ENCODE measurements at regions not wholly inside any gene's neighbourhood (a gene's known extent, or its start where the extent isn't known, plus 50 kb on each side); places are given as distances from the start of the nearest gene placed in this dataset.
"Not testable (repeated sequence)": the region's sequence is repeated elsewhere in the genome, so short reads cannot be mapped to it uniquely, and the experiment has no call there.

- DNase-seq = no peak
Observed at GRCh38 chr6:84579404-84579803, 185.0 kb downstream of the TBX18 start.

GRCh38 chr6:84576029-84576428 is 188.4 kb downstream of the TBX18 start:
- no peak for DNase-seq

GRCh38 chr6:84575264-84575663 is 189.1 kb downstream of the TBX18 start:
- DNase-seq = no peak

DNA sequence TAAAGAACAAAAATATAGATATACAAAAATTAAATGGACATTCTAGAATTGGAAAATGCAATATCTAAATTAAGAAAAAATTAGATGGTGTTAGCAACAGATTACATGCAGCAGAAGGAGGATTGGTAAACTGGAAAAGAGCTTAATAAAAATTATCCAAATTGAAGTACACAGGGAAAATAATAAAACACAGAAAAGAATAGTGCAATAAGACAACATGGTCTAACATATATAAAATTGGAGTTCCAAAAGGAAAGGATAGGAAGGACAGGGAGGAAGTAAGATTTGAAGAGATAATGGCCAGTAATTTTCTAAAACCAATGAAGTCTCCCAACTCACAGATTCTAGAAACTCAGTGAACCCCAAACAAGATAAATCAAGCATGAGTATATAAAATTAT is 194.5 kb downstream of the TBX18 start:
- no peak for DNase-seq

- DNase-seq = no peak
Observed at GRCh38 chr6:84568971-84569370, 195.4 kb downstream of the TBX18 start.

- not testable (repeated sequence) for DNase-seq
Observed at GRCh38 chr6:84565718-84566117, 198.7 kb downstream of the TBX18 start.

GRCh38 chr6:84560436-84561390 is 203.7 kb downstream of the TBX18 start:
- DNase-seq = no peak

- no peak for DNase-seq
Observed at GRCh38 chr6:84556541-84557335, 207.7 kb downstream of the TBX18 start.

DNA sequence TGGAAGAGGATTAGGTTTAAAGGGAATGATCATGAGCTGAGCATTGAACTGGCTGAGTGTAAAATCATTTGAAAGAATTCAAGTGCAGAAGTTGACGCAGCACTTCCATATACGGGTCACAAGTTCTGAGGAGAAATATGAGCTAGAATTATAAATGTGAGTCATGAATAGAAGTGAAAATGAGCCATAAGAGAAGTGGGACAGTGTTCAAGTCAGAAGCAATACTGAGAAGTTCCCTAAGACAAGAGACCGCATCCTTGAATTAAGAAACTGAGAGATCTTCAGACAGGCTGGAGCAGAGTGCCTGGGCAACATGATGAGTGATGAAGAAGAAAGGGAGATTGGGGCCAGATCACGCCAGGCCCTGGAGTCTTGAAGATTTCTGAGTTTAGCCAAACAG is 209.7 kb downstream of the TBX18 start:
- DNase-seq = no peak

- DNase-seq = no peak
Observed at GRCh38 chr6:84554074-84554473, 210.3 kb downstream of the TBX18 start.

DNA sequence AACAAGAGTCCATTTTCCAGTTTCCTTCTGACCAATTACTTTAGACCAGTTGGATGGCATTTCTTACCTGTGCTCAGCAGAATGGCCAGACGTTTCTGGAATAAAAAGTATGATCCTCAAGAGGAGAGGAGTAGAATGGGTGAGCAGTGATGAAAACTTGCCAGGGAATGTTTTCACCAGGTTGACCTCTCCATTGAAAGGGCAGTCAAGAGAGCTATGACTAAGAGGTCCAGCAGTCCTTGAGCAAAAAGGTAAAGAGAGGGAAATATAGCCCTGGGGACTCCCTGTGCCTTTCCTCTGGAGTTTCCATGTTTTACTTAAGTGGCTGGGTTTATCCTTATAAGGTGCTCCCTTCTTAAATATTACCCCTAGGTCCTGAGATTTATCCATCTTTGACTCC is 210.9 kb downstream of the TBX18 start:
- no peak for DNase-seq

- no peak for DNase-seq
Observed at GRCh38 chr6:84551797-84552196, 212.6 kb downstream of the TBX18 start.

GRCh38 chr6:84549917-84550316 is 214.5 kb downstream of the TBX18 start:
- DNase-seq = no peak

DNA sequence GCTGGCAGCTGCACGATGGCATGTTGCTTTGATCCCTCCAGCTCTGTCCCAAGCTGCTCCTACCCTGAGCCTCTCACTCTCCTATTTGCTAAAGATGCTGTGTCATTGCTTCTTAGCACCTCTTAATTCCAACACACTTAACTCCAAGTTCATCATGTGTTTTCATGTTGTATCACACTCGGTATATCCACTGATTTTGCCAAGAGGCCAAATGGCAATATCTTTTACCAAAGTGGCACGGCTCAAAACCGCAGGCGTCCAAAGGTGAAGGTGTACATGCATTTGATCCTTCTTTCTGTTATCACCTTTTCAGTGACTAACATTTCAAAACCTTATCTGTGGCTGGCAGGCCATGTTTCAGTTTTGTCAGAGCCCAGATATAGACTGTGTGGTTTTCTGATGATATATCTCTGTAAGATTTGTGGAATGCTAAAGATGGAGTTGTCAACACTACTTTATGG is 217.0 kb downstream of the TBX18 start:
- DNase-seq = no peak

DNA sequence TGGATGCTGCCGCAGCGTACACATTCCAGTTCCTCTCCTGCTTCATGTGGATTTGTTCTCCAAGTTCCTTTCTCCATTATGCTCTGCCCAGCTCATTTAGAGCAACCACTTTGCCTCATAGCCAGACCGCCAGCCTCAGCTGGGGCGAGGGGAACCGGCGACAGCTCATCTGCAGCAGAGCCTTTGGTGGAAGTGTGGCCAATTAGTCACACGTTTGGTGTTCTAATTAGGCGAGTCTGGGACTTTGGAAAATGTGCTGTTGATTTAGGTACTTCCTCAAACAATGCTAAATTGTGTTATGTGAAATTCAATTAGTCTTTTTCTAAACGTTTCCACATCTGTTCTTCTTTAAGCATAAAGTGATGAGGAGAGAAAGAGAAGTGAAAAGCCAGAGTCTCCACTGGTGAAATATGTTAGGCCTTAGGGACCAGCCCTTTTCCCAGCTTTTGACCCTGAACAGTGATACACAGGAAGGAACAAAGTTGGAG is 217.9 kb downstream of the TBX18 start:
- DNase-seq = no peak

- no peak for DNase-seq
Observed at GRCh38 chr6:84539122-84539856, 225.1 kb downstream of the TBX18 start.

DNA sequence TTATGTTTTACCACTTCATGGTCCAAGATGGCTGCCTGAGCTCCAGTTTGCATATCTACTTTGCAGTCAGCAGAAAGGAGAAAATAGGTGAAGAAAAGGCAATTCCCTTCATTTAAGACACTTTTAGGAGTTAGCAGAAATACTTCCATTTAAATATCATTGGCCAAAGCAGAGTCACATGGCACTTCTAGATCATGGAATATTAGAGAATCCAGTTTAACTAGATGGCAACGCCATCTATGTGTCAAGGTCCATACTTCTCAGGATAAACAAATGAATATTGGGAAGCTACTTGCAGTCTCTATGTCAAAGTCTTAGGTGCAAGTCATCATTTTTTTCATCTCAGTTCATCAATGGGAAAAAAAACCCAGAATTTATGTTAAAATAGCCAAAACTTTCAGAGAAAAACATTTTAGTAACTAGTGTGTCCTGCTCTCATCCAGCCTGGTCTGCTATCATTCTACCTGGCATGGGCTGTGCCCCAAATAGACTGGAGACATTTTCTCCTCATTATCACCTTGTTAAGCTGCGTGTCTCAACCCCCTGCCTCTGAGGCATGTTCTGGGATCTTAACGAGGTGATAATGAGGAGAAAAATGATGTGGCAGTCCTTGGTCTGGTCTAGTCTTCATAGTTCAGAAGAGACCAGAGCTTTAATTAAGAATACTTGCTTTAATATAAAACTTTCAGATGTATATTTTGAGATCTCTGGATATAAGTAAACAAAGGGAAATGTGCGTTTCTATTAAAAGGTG is 227.3 kb downstream of the TBX18 start:
- no peak for DNase-seq

- no peak for DNase-seq
Observed at GRCh38 chr6:84528201-84528600, 236.2 kb downstream of the TBX18 start.

GRCh38 chr6:84526631-84527030 is 237.8 kb downstream of the TBX18 start:
- DNase-seq = no peak

- DNase-seq = no peak
Observed at GRCh38 chr6:84525907-84526306, 238.5 kb downstream of the TBX18 start.

- DNase-seq = no peak
Observed at GRCh38 chr6:84524636-84525035, 239.8 kb downstream of the TBX18 start.

GRCh38 chr6:84522135-84522549 is 242.3 kb downstream of the TBX18 start:
- DNase-seq = no peak
